Ecto neural progenitor cell (in vitro differentiated cells): ENCODE measurements at regions not wholly inside any gene's neighbourhood (a gene's known extent, or its start where the extent isn't known, plus 50 kb on each side); places are given as distances from the start of the nearest gene placed in this dataset.

ENCODE experiments used
- DNase-seq: peaks from one replicate; pipeline ENCODE4 v3.0.0-alpha.2; 2018; ENCODE audit warnings: low spot score

- no peak for DNase-seq
Measured at GRCh38 chr1:209463441-209463840, 120.1 kb upstream of the CAMK1G start.

DNA sequence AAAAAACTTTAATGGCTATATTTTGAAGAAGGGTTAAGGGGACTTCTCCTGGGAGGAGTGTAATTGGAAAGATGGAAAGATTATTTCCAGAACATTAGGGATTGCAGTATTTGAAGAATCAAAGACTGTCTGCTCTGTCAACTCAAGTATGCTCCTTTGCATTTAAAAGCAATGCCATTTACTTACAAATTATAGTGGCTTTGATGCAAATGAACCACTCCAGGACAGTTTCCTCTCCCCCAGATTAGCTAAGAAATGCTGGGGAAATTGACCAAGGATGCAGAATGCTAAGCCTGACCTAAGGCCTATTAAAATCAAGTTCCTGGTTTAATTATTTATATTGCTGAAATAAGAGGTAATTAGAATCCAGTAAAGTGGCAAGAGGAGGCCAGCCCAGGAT, 110.5 kb upstream of the CAMK1G start:
- DNase-seq: no peak

GRCh38 chr1:209480345-209480744, 103.2 kb upstream of the CAMK1G start:
- DNase-seq: no peak

DNA sequence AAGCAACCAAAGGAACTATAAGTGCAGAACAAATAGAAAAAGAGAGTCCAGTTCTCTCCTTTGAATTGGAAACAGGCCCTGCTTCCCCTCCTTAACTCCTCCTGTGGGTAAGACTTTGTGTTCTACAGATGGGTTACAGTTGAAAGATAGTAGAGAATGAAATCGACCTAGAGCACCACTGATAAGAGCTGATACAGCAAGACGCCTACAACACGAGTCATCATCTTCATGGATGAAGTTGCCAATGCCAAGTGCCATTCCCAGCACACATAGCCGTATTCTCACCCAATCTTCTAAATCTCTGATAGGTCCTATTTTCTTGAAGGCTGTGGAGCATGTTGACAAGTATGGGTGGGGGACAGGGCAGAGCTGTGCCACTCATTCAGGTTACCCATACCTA, 99.8 kb upstream of the CAMK1G start:
- no peak for DNase-seq

GRCh38 chr1:209484429-209484828, 99.1 kb upstream of the CAMK1G start:
- no peak for DNase-seq

GRCh38 chr1:209485167-209485566, 98.3 kb upstream of the CAMK1G start:
- no peak for DNase-seq

- DNase-seq: no peak
Measured at GRCh38 chr1:209485751-209486150, 97.8 kb upstream of the CAMK1G start.

- no peak for DNase-seq
Measured at GRCh38 chr1:209486861-209487593, 96.5 kb upstream of the CAMK1G start.

DNA sequence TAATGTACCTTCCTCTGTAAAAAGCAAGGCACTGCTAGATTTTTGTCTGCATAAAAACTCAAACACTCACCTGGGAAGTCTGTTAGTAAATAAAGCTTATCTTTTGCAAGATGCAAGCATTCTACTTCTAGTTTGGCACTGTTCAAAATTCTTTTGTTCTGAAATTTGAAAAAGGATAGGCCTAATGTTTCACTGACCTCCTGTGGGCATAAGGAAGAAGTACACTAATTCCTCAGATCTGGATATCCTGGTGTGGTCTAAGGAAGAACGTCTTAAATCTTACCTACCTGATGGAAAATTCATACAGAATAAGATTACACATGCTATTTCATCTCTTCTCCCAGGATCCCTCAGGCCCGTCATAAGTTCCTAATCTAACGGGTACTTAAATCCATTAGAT, 93.5 kb upstream of the CAMK1G start:
- DNase-seq: no peak

GRCh38 chr1:209491031-209491430, 92.5 kb upstream of the CAMK1G start:
- DNase-seq: no peak

DNA sequence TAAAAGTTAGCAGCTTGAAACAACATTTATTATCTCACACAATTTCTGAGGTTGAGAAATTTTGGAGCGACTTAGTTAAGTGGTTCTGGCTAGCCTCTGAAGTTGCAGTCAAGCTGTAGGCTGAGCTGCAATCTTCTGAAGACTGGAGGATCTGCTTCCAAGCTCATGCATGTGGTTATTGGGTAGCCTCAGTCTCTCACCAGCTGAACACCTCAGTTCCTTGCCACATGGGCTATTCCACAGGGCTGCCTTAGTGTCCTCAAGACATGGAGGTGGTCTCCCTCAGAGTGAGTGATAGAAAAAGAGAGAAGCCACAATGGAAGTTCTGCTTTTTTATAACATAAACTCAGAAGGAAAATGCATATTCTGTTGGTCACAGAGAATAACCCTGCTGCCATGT, 92.0 kb upstream of the CAMK1G start:
- no peak for DNase-seq

DNA sequence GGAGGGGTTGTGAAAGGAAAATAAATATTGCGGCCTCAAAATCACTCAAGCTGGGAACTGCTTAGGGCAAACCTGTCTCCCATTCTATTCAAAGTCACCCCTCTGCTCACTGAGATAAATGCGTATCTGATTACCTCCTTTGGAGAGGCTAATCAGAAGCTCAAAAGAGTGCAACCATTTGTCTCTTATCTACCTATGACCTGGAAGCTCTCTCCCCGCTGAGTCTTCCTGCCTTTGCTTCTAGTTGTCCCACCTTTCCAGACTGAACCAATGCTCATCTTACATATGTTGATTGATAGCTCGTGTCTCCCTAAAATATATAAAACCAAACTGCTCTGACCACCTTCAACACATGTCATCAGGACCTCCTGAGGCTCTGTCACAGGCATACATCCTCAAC, 91.6 kb upstream of the CAMK1G start:
- DNase-seq: no peak

DNA sequence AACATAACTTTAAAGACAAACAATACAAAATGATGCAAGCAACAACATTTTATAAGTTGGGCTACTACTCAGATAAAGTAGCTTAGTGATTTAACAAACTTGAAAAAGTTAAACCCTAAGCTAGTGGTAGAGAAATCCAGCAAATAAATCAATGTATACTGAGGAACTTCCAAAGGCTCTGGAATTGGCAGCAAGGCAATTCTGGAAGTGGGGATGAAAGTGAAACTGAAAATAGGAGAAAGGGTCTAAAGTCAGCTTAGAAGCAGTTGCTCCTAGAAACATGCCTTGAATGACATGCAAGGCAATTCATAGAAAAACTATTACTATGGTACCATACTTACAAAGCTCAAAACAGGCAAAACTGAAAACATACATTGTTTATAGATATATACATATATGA, 90.0 kb upstream of the CAMK1G start:
- no peak for DNase-seq

- no peak for DNase-seq
Measured at GRCh38 chr1:209497729-209498128, 85.8 kb upstream of the CAMK1G start.

GRCh38 chr1:209500993-209501392, 82.5 kb upstream of the CAMK1G start:
- DNase-seq: no peak

GRCh38 chr1:209503196-209503595, 80.3 kb upstream of the CAMK1G start:
- DNase-seq: no peak

DNA sequence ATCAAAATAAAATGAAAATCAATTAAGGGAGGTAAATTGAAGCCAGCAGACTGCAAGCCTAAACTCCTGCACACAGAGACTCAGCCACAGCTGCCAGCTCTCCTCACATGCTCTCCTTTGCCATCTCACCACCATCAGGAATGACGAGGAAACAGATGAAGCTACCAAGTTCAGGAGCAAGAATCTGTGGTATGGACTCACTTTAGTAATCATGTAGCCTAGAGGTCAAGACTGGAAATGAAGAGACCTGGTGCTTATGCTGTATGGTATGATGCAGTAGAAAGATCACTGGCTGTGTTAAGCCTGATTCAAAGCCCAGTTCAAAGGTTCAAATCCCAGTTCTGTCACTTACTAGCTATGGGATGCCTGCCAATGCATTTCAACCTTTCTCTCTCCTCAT, 78.9 kb upstream of the CAMK1G start:
- DNase-seq: no peak

DNA sequence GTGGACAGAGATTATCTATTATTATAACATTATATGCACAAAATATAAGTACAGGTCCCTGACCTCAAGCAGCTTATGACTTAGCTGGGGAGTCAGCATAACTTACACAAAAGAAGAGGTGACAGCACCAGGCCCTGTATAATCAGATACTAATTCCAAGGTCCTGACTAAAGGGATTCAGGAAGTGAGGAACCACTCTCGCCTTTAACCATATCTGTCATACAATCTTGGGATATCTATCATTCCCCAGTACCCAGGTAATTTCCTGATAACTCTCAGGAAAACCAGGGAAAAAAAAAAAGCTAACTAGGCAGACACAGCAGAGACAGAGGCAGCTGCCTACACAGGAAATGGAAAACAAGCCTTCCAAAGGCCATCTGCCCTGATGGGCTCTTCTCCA, 78.5 kb upstream of the CAMK1G start:
- DNase-seq: no peak

DNA sequence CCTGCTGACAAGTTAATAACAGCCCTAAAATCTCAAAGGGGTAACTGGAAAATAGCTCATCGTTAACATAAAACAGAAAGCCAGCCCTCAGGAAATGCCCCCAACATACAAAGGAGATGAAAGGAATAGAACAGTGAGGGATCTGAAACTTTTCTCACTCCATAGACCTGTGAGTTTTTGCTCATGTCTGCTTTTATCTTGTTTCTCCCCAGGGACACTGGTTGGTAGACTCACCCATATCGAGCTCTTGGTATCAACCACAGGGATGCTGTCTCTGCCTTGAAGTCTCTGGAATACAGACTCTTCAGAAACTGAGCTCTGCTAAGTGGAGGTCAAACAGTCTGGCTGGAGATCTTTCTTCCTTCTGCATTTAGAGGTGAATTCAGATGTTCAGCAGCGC, 77.4 kb upstream of the CAMK1G start:
- no peak for DNase-seq

DNA sequence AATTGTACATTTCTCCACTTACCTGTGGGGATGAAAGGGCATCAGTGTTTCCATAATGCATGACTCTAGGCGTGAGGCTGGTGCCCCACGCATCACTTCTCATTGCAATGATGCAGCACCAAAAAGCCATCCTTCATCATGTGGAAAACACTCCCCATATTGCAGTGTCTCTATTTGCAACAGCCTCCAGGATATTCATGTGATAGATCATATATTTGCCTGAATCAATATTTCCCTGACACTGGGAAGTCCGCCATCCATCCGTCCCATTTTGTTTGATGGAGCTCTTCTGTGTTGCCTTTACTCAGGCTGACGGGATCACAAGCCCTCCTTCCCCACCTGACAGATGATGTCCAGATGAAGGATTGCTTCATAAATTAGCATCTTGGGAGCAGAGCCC, 74.5 kb upstream of the CAMK1G start:
- no peak for DNase-seq

DNA sequence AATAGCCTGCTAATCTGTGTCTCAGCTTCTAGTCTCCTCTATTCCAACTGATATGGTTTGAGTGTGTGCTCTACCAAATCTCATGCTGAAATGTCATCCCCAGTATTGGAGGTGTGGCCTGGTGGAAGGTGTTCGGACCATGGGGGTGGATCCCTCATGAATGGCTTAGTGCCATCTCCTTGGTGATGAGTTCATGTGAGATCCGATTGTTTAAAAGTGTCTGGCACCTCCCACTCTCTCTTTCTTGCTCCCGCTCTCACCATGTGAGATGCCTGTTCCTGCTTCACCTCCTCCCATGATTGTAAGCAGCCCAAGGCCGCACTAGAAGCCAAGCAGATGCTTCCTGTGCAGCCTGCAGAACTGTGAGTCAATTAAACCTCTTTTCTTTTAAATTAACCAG, 73.5 kb upstream of the CAMK1G start:
- no peak for DNase-seq

DNA sequence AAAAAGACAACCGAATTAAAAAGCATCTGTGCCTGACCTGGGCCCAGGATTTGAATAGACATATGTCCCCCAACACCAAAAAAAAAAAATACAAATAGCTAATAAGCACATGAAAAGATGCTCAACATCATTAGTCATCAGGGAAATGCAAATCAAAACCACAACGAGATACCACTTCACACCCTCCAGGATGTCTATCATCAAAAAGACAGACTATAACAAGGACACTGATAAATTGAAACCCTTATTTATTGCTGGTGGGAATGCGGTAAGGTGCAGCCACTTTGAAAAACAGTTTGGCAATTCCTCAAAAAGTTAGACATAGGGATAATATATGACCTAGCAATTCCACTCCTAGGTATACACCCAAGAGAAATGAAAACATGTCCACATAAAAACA, 72.3 kb upstream of the CAMK1G start:
- no peak for DNase-seq

- no peak for DNase-seq
Measured at GRCh38 chr1:209512821-209513220, 70.7 kb upstream of the CAMK1G start.

DNA sequence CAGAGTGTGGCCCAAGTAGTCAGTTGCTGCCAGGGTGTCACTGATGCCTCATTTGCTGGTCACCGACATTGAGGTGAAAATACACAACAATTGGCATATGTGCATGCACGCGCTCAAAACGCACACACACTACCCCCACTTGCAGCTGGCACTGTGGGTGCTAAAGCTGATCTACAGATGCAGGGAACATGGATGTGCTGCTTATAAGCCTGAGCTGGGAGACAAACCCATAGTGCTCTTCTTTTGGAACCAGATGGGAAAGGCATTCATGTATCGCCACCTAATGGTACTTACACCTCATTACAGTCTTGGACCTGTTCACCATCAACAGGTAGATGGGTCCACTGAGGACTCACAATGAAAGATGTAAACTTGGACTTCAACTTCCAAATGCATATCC, 70.3 kb upstream of the CAMK1G start:
- DNase-seq: no peak
